Brain microvascular endothelial cell (primary cell): ENCODE measurements at regions not wholly inside any gene's neighbourhood (a gene's known extent, or its start where the extent isn't known, plus 50 kb on each side); places are given as distances from the start of the nearest gene placed in this dataset.

Source experiments
- DNase-seq: peaks from one replicate; pipeline ENCODE4 v3.0.0-alpha.2; 2020
- H3K27ac ChIP-seq: fragments of 250-450 bp; sonication (Bioruptor Pico); 2 replicates; pipeline ENCODE4 v1.5.1; 2020; ENCODE audit warnings: mild to moderate bottlenecking, moderate library complexity
- H3K27me3 ChIP-seq: fragments of 250-450 bp; sonication (Bioruptor Pico); replicated peaks from 2 replicates; pipeline ENCODE4 v1.5.1; 2020; ENCODE audit warnings: mild to moderate bottlenecking
- H3K36me3 ChIP-seq: fragments of 250-450 bp; sonication (Bioruptor Pico); replicated peaks from 2 replicates; pipeline ENCODE4 v1.5.1; 2020; ENCODE audit warnings: mild to moderate bottlenecking
- H3K4me3 ChIP-seq: 2 replicates; pipeline ENCODE4 v1.5.1; 2011; ENCODE audit warnings: low read depth, mild to moderate bottlenecking, control low read depth, low read length, moderate library complexity
- CTCF ChIP-seq: IDR thresholded peaks from 2 replicates; pipeline ENCODE4 v1.5.1; 2011; ENCODE audit warnings: low read depth, mild to moderate bottlenecking, moderate library complexity, low read length, control low read depth, inconsistent platforms; ENCODE audit errors: missing control alignments
- in situ Hi-C: cut with HindIII; loops from 2 replicates; pipeline ENCODE4 v1.10.0; 2017; ENCODE audit warnings: low sequenced_read_pairs, low pct_ligation_motif_present

GRCh38 chr4:162683659-162684370, 482.9 kb downstream of the NAF1 start:
- H3K36me3 ChIP-seq = no peaks in the 10 kb centered on the region
- no peaks in the 10 kb centered on the region for H3K27me3 ChIP-seq
- in situ Hi-C loops = no loop called here
- no peak for TF ChIP-seq CTCF
- H3K27ac ChIP-seq = peak overlapping the region; percentile 52
- DNase-seq = peak; percentile 42
- no peak overlapping the region for H3K4me3 ChIP-seq

DNA sequence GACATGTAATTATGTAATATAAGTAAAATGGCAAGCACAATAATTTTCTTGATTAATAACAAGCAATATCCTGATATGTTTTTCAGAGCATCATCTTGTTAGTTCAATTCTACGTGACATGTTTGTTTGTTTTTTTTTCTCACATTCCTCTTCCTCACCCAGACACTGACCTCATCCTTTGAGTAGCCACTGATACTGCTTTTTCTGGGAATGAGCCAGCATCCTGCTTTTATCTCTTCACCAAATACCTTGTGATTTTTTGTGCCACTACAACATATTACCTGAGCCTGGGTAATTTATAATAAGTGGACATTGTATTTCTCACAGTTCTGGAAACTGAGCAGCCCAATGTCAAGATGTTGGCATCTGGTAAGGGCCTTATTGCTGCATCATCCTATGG, 484.0 kb downstream of the NAF1 start:
- Histone ChIP-seq H3K4me3 (no peak overlapping the region), H3K27me3 (no peaks in the 10 kb centered on the region), H3K27ac (peak overlapping the region; percentile 10), H3K36me3 (no peaks in the 10 kb centered on the region)
- in situ Hi-C loops = no loop called here
- TF ChIP-seq CTCF = no peak
- DNase-seq = peak; percentile 56

- H3K4me3 ChIP-seq = no peak overlapping the region
- H3K27me3 ChIP-seq = no peaks in the 10 kb centered on the region
- H3K27ac ChIP-seq = no peak overlapping the region
- DNase-seq = no peak
- in situ Hi-C loops = no loop called here
- H3K36me3 ChIP-seq = no peaks in the 10 kb centered on the region
- TF ChIP-seq CTCF = no peak
Observed at GRCh38 chr4:162681212-162681611, 485.5 kb downstream of the NAF1 start.

DNA sequence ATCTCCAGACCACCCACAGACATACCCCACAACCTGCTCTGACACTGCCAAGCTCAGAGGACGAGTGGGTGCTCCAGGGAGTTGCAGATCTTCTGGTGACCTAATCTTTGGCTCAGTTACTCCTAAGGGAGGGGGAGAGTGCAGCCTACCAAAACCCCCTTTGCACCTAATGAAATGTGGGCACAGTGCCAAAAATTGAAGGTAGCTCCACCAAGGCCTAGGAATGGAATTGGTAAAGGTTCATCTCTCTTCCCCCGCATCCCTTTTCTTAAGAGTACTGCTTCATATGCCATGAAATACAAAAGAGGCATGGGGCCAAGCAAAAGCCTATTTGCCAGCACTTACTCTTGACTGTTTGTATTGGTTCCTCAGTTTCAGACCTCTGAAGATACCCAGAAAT, 491.0 kb downstream of the NAF1 start:
- H3K27ac ChIP-seq = no peak overlapping the region
- no peaks in the 10 kb centered on the region for H3K36me3 ChIP-seq
- no peak for TF ChIP-seq CTCF
- no peaks in the 10 kb centered on the region for H3K27me3 ChIP-seq
- H3K4me3 ChIP-seq = no peak overlapping the region
- no peak for DNase-seq
- in situ Hi-C loops = no loop called here

GRCh38 chr4:162661913-162662312, 498.1 kb upstream of the FSTL5 start:
- Histone ChIP-seq H3K4me3 (no peak overlapping the region), H3K27ac (no peak overlapping the region), H3K27me3 (no peaks in the 10 kb centered on the region), H3K36me3 (no peaks in the 10 kb centered on the region)
- DNase-seq = no peak
- in situ Hi-C loops = no loop called here
- no peak for TF ChIP-seq CTCF

GRCh38 chr4:162659716-162660115, 495.9 kb upstream of the FSTL5 start:
- in situ Hi-C loops = no loop called here
- Histone ChIP-seq H3K27me3 (no peaks in the 10 kb centered on the region), H3K4me3 (no peak overlapping the region), H3K36me3 (no peaks in the 10 kb centered on the region), H3K27ac (no peak overlapping the region)
- no peak for TF ChIP-seq CTCF
- DNase-seq = no peak
